Endothelial cell of umbilical vein (primary cell): ENCODE measurements at regions not wholly inside any gene's neighbourhood (a gene's known extent, or its start where the extent isn't known, plus 50 kb on each side); places are given as distances from the start of the nearest gene placed in this dataset.

Experiments
- BruUV-seq: library from RNA; stranded (reverse); fragments of 400-500 nt; replicated peaks from 2 replicates; lab custom pipeline; 2021; lab: Mats Ljungman, UMichigan
- CTCF ChIA-PET: fragments of 300-600, 350-600 bp; sonication (Branson Sonifier 250); formaldehyde crosslinking; loops from one replicate; lab custom pipeline; 2021; ENCODE audit warnings: antibody characterized with exemption, inconsistent platforms; lab: Charles Lee
- POLR2A ChIA-PET: fragments of 300-600, 350-600 bp; sonication (Branson Sonifier 250); formaldehyde crosslinking; loops from one replicate; lab custom pipeline; 2021; ENCODE audit warnings: antibody characterized with exemption, inconsistent platforms; lab: Charles Lee
- DNase-seq: peaks from one replicate; pipeline ENCODE4 v3.0.0-alpha.2; 2011; ENCODE audit warnings: low read depth, low spot score
- FAIRE-seq: peaks from 2 replicates; lab custom pipeline; 2011; peaks lifted over from hg19 to GRCh38; lab: Jason Lieb, UNC
- H2AFZ ChIP-seq: 2 replicates; pipeline ENCODE4 v1.6.0; 2012; ENCODE audit warnings: low read depth, low read length, control low read depth, inconsistent platforms
- H3K27ac ChIP-seq: 2 replicates; pipeline ENCODE4 v1.5.1; 2011; ENCODE audit warnings: low read depth, mild to moderate bottlenecking, control low read depth, low read length, moderate library complexity; ENCODE audit not compliant: insufficient read depth
- H3K27me3 ChIP-seq, 2 experiments: 2 replicates each; pipeline versions ENCODE4 v1.6.0 to v1.6.1; 2011; ENCODE audit warnings: low read length in 2 of 2, mixed read lengths in 1 of 2; ENCODE audit not compliant: control insufficient read depth in 2 of 2, insufficient read depth in 2 of 2
- H3K36me3 ChIP-seq, 2 experiments: 2 replicates in 1 of 2; 3 replicates in 1 of 2; pipeline ENCODE4 v1.5.1; 2011; ENCODE audit warnings: low read length in 2 of 2, mild to moderate bottlenecking in 1 of 2, moderate library complexity in 1 of 2; ENCODE audit not compliant: control insufficient read depth in 2 of 2, insufficient read depth in 2 of 2; ENCODE audit errors: extremely low read depth in 1 of 2
- H3K4me1 ChIP-seq: 3 replicates; pipeline ENCODE4 v1.5.1; 2011; ENCODE audit warnings: mild to moderate bottlenecking, low read length; ENCODE audit not compliant: control insufficient read depth, insufficient read depth; ENCODE audit errors: extremely low read depth
- H3K4me2 ChIP-seq: 2 replicates; pipeline ENCODE4 v1.6.1; 2011; ENCODE audit warnings: low read length, control low read depth, mixed read lengths; ENCODE audit not compliant: insufficient read depth
- H3K4me3 ChIP-seq, 3 experiments: fragments of 200-600 bp in 1 of 3; sonication (generic), shearing (Covaris generic) in 1 of 3; replicated peaks in 1 of 3; 2 replicates each; pipeline ENCODE4 v1.5.1; 2011 to 2016; ENCODE audit warnings: control low read depth in 3 of 3, low read length in 3 of 3, mild to moderate bottlenecking in 2 of 3, inconsistent platforms in 1 of 3, low read depth in 1 of 3, moderate library complexity in 1 of 3; ENCODE audit not compliant: insufficient read depth in 1 of 3
- H3K79me2 ChIP-seq: 2 replicates; pipeline ENCODE4 v1.6.0; 2012; ENCODE audit warnings: low read length, inconsistent platforms; ENCODE audit not compliant: control insufficient read depth, insufficient read depth
- H3K9ac ChIP-seq: replicated peaks from 2 replicates; pipeline ENCODE3; 2011; ENCODE audit warnings: low read length, control low read depth; ENCODE audit not compliant: insufficient read depth; ENCODE audit errors: extremely low read depth
- H3K9me1 ChIP-seq: replicated peaks from 3 replicates; pipeline ENCODE4 v1.6.0; 2011; ENCODE audit warnings: mild to moderate bottlenecking, low read length; ENCODE audit not compliant: control insufficient read depth, insufficient read depth; ENCODE audit errors: extremely low read depth
- H3K9me3 ChIP-seq: replicated peaks from 2 replicates; pipeline ENCODE4 v1.5.1; 2012; ENCODE audit warnings: low read length, inconsistent platforms; ENCODE audit not compliant: control insufficient read depth, insufficient read depth
- H4K20me1 ChIP-seq: replicated peaks from 2 replicates; pipeline ENCODE3; 2011; ENCODE audit warnings: mild to moderate bottlenecking, low read length; ENCODE audit not compliant: control insufficient read depth, insufficient read depth; ENCODE audit errors: extremely low read depth
- EZH2 ChIP-seq: IDR thresholded peaks from 2 replicates; pipeline ENCODE4 v1.6.1; 2012; ENCODE audit warnings: borderline replicate concordance, low read depth, mild to moderate bottlenecking, moderate library complexity, low read length, inconsistent platforms; ENCODE audit not compliant: severe bottlenecking
- FOS ChIP-seq: IDR thresholded peaks from 2 replicates; pipeline ENCODE4 v1.6.1; 2011; ENCODE audit warnings: mild to moderate bottlenecking, low read length, moderate library complexity, borderline replicate concordance; ENCODE audit not compliant: insufficient read depth
- GATA2 ChIP-seq: IDR thresholded peaks from 2 replicates; pipeline ENCODE4 v1.7.0; 2011; ENCODE audit warnings: low read depth, mild to moderate bottlenecking, moderate library complexity, mixed read lengths, low read length; ENCODE audit not compliant: insufficient read length, insufficient read depth
- JUN ChIP-seq: IDR thresholded peaks from 2 replicates; pipeline ENCODE4 v1.6.1; 2011; ENCODE audit warnings: borderline replicate concordance, low read depth; ENCODE audit not compliant: insufficient read length, insufficient read depth
- MYC ChIP-seq: IDR thresholded peaks from one replicate; pipeline ENCODE4 v1.6.1; 2011; ENCODE audit warnings: mild to moderate bottlenecking, low read depth, low read length
- POLR2A ChIP-seq: IDR thresholded peaks from 2 replicates; pipeline ENCODE4 v1.6.1; 2012; ENCODE audit warnings: low read depth, mild to moderate bottlenecking, control low read depth, low read length
- POLR2AphosphoS5 ChIP-seq: IDR thresholded peaks from 2 replicates; pipeline ENCODE4 v1.6.1; 2012; ENCODE audit warnings: low read depth, mild to moderate bottlenecking, control low read depth, low read length, moderate library complexity; ENCODE audit not compliant: insufficient read depth
- dilution Hi-C: fragments of 300-500 bp; cut with MboI; formaldehyde crosslinking; loops from one replicate; pipeline ENCODE4 v1.15.0; 2019; ENCODE audit warnings: low sequenced_read_pairs; ENCODE audit not compliant: extremely low pct_ligation_motif_present
- intact Hi-C: fragments of 100-400 bp; cut with micrococcal nuclease; formaldehyde crosslinking; loops from one replicate; pipeline ENCODE4 v1.10.0; 2022
- TF ChIP-seq, protein P1 (sequence below), 2 donors: IDR thresholded peaks; 1 replicate in 1 of 2; 2 replicates in 1 of 2; pipeline ENCODE4 v1.5.1; 2011; ENCODE audit warnings: low read length in 2 of 2, mild to moderate bottlenecking in 2 of 2, moderate library complexity in 2 of 2, control low read depth in 1 of 2, inconsistent platforms in 1 of 2, low read depth in 1 of 2; ENCODE audit not compliant: insufficient read depth in 1 of 2; ENCODE audit errors: extremely low read depth in 1 of 2
- TF ChIP-seq, protein P2 (sequence below): IDR thresholded peaks from 2 replicates; pipeline ENCODE4 v1.6.1; 2011; ENCODE audit not compliant: insufficient read depth, insufficient read length

DNA sequence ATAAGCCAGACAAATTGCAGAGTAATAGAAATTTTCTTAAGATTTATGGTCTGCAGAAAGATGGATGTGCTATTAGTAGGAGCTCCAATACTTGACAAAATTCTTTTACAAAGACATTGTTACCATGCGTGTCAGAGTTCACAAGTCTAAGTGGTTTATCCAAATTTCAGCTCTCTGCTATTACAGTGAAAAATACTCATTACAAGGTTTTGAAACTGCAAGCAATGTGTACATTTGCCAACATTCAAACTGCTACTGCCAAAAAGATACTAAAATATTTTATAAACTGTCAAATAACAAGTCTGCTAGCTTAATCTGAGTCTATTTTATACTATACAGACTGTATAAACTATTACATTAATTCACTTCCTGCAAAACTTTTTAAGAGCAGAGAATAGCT, 1341.5 kb upstream of the ACVR2A start:
- no peak for TF ChIP-seq POLR2A
- TF ChIP-seq JUN, result no peak
- TF ChIP-seq, protein P1, sequence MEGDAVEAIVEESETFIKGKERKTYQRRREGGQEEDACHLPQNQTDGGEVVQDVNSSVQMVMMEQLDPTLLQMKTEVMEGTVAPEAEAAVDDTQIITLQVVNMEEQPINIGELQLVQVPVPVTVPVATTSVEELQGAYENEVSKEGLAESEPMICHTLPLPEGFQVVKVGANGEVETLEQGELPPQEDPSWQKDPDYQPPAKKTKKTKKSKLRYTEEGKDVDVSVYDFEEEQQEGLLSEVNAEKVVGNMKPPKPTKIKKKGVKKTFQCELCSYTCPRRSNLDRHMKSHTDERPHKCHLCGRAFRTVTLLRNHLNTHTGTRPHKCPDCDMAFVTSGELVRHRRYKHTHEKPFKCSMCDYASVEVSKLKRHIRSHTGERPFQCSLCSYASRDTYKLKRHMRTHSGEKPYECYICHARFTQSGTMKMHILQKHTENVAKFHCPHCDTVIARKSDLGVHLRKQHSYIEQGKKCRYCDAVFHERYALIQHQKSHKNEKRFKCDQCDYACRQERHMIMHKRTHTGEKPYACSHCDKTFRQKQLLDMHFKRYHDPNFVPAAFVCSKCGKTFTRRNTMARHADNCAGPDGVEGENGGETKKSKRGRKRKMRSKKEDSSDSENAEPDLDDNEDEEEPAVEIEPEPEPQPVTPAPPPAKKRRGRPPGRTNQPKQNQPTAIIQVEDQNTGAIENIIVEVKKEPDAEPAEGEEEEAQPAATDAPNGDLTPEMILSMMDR (IDR thresholded peaks at IDR 0.05; ENCODE audit: extremely low read depth in 1 of 2, insufficient read depth in 1 of 2, low read depth in 1 of 2, low read length in 2 of 2), result no peak
- no peak for TF ChIP-seq GATA2
- no peak for TF ChIP-seq MYC
- TF ChIP-seq, protein P2, sequence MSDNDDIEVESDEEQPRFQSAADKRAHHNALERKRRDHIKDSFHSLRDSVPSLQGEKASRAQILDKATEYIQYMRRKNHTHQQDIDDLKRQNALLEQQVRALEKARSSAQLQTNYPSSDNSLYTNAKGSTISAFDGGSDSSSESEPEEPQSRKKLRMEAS, result no peak
- TF ChIP-seq FOS, result no peak
- TF ChIP-seq EZH2, result no peak
- no peak for TF ChIP-seq POLR2AphosphoS5
- Histone ChIP-seq H3K27ac (no peak overlapping the region), H3K36me3 (no peaks in the 10 kb centered on the region), H3K4me2 (no peak overlapping the region), H3K27me3 (no peaks in the 10 kb centered on the region), H4K20me1 (no peaks in the 10 kb centered on the region), H3K9me1 (no peaks in the 10 kb centered on the region), H3K79me2 (no peaks in the 10 kb centered on the region), H3K9ac (no peak overlapping the region), H2AFZ (no peak overlapping the region), H3K4me1 (peaks cover 2% of the 10 kb centered on the region), H3K4me3 (no peak overlapping the region), H3K9me3 (no peaks in the 10 kb centered on the region)
- dilution Hi-C loops, result no loop called here
- POLR2A ChIA-PET, result no interaction called here
- CTCF ChIA-PET, result interaction anchor here (3.0 kb wide), 1 partner anchor 20 kb away, joined by 14 read pairs; no protein-coding TSS in a partner anchor
- no TSS peak for BruUV-seq
- FAIRE-seq (no peak), DNase-seq (no peak)
- intact Hi-C loops, result no loop called here
